ENCODE measurements at regions not wholly inside any gene's neighbourhood (a gene's known extent, or its start where the extent isn't known, plus 50 kb on each side); places are given as distances from the start of the nearest gene placed in this dataset.
"Not testable (repeated sequence)": the region's sequence is repeated elsewhere in the genome, so short reads cannot be mapped to it uniquely, and the experiment has no call there.

DNA sequence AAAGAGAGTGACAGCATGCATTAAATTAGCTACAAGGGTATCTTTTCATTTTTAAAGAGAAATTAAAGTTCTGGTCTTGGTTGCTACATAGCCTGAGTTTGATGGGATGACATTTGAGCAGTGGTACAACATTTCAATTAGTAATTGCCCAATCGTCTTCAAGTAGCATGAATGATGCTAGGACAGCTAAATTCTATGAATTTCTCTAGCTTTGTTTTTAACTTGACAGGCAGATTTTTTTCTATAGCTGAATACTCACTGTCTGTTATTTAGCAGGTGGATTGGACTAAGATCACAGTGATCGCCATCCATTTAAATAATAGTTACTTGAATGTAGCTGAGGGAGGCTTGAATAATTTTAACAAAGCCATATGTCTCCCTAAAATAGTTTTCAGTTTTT, 162.2 kb downstream of the OXSM start:
- no peak for DNase-seq (ENCODE audit: low read depth)

DNA sequence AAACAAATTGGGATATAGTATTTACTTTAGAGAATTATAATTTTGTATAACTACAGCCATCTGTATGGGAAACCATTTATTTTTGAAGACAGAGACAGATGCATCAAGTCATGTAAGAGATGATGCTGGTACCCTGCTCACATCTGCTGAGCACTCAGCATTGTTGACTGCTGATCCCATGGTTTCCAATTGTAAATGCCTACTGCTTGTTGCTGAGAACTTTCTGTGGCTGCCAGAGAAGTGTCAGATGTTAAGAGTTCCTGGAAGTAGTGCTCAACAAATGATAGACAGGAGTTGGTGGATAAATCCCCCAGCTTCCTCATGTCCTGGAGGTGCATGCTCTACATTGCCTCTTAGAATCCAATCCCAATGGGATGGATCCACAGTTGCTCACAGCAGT, 167.1 kb downstream of the OXSM start:
- DNase-seq (ENCODE audit: low read depth): no peak

DNA sequence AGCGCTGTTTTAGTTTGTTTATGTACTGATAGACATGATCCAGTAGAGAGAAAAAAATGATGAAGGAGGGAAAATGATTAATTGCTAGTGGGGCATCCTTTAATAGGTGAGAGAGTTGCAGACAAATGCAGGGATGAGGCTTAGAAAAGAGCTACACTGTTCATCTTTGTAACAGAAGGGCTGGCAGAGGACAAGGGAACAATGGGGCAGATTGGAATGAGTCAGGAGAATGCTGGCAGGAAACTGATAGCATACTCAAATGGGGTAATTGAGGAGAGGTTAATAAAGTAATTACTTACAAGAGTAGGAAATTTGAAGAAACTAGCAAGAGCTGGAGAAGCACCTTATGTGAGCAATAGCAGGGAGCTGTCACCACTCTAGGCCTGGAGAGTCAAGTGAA, 170.9 kb downstream of the OXSM start:
- no peak for DNase-seq (ENCODE audit: low read depth)

- no peak for DNase-seq (ENCODE audit: low read depth)
Observed at GRCh38 chr3:25962255-25962654, 172.4 kb downstream of the OXSM start.

DNA sequence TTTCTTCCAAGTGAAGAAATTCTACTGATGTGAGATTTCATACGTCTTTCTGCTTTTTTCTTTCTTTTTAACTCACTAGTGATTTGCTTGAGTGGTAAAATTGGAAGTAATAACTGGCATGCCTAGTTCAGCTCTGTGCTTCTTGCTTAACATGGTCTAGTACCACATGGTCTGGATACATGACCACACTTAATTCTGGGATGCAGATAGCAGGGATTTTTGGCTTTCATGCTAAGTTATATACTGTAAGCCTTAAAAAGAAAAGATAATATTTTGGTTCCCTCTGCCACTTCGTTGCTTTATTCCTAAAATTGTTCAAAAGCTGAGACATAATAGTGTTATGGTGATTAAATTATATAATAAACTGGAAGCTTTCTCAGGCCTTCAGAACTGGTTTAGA, 174.3 kb downstream of the OXSM start:
- DNase-seq (ENCODE audit: low read depth): no peak

GRCh38 chr3:25967385-25967784, 177.5 kb downstream of the OXSM start:
- DNase-seq (ENCODE audit: low read depth): no peak

DNA sequence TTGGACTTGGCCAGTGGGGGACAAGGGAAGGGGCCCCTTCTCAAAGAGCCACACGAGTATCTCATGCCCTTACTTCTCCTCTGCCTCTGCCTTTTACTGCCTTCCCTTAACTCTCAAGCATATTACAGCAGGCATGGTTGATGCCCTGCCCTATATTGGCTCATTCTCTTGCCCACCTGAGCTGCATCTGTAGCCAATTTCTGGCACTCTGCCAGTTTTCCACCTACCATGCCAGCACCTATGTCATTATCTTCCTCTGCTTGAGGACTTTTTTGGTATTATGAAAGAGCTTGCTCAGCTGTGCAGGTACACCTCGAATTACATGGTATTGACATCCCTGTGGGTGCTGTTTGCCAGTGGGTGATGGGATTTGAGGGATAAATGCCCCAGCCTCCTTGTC, 181.8 kb downstream of the OXSM start:
- DNase-seq (ENCODE audit: low read depth): no peak

GRCh38 chr3:25973122-25973521, 183.2 kb downstream of the OXSM start:
- DNase-seq (ENCODE audit: low read depth): no peak

GRCh38 chr3:25982756-25983155, 192.9 kb downstream of the OXSM start:
- DNase-seq (ENCODE audit: low read depth): no peak

GRCh38 chr3:25985621-25986020, 195.7 kb downstream of the OXSM start:
- DNase-seq (ENCODE audit: low read depth): no peak

DNA sequence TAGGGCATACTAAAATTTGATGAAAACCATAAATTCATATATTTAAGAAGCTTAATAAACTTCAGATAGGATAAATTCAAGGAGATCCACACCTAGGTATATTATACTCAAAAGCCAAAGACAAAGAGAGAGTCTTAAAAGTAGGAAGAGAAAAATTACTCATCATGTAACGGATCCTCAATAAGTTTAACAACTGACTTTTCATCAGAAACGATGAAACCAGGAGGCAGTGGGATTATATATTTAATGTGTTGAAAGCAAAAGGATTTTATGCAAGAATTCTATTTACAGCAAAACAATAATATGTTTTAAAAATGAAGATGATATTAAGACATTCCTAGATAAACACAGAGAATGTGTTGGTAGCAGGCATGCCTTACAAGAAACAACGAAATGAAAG, 202.7 kb downstream of the OXSM start:
- DNase-seq (ENCODE audit: low read depth): no peak

- DNase-seq (ENCODE audit: low read depth): no peak
Observed at GRCh38 chr3:26004172-26004571, 214.3 kb downstream of the OXSM start.

- no peak for DNase-seq (ENCODE audit: low read depth)
Observed at GRCh38 chr3:26011276-26011675, 221.4 kb downstream of the OXSM start.

- DNase-seq (ENCODE audit: low read depth): no peak
Observed at GRCh38 chr3:26012241-26012745, 222.4 kb downstream of the OXSM start.

DNA sequence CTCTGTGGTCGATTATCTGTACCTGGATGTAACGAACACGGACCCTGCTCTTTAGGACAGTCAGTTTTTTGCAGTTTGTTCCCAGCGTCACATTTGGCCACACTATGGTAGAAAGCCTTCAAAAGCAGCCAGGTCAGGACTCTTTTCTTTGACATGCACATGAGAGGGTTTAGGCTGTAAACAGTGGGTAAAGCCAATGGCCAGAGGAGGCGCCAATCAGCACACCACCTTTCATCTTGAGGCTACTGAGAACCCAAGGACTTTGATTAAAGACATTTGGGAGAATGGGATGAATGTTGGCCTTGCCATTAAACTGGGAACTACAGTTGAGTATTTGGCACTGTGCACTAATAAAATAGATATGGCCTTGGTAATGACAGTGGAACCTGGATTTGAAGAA, 225.9 kb downstream of the OXSM start:
- no peak for DNase-seq (ENCODE audit: low read depth)

GRCh38 chr3:26018889-26019288, 229.0 kb downstream of the OXSM start:
- DNase-seq (ENCODE audit: low read depth): no peak

GRCh38 chr3:26024206-26024605, 234.3 kb downstream of the OXSM start:
- DNase-seq (ENCODE audit: low read depth): not testable (repeated sequence)

GRCh38 chr3:26029321-26029720, 239.4 kb downstream of the OXSM start:
- DNase-seq (ENCODE audit: low read depth): no peak

DNA sequence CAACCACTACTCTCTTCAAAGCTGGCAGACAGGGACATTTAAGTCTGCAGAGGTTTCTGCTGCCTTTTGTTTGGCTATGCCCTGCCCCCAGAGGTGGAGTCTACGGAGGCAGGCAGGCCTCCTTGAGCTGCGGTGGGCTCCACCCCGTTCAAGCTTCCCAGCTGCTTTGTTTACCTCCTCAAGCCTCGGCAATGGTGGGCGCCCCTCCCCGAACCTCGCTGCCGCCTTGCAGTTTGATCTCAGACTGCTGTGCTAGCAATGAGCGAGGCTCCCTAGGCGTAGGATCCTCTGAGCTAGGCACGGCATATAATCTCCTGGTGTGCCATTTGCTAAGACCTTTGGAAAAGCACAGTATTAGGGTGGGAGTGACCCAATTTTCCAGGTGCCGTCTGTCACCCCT, 252.2 kb downstream of the OXSM start:
- not testable (repeated sequence) for DNase-seq (ENCODE audit: low read depth)

GRCh38 chr3:26049951-26050350, 260.1 kb downstream of the OXSM start:
- no peak for DNase-seq (ENCODE audit: low read depth)

GRCh38 chr3:26050776-26051175, 260.9 kb downstream of the OXSM start:
- DNase-seq (ENCODE audit: low read depth): no peak

DNA sequence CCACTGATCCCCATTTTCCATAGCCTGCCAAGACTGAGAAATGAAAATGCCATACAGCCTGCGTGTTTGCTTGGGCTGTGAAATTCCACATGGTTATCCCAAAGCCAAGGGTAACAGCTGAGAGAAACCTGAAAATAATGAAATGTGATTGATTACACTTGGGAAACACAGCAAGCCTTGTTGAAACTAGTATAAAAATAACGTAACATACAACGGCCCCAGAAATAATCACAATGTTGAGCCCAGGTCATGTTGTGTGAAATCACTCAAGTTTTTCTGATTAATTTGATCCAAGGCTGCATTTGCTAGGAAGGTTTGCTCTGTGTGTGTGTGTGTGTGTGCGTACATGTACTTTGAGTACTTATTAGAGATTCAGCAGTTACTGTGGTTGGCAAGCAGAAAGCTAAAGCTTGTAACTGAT, 269.0 kb downstream of the OXSM start:
- DNase-seq (ENCODE audit: low read depth): no peak

GRCh38 chr3:26061947-26062346, 272.1 kb downstream of the OXSM start:
- DNase-seq (ENCODE audit: low read depth): no peak

- no peak for DNase-seq (ENCODE audit: low read depth)
Observed at GRCh38 chr3:26064297-26064696, 274.4 kb downstream of the OXSM start.

GRCh38 chr3:26068890-26069289, 279.0 kb downstream of the OXSM start:
- no peak for DNase-seq (ENCODE audit: low read depth)

All from GM04504 (cell line).